ENCODE measurements at regions not wholly inside any gene's neighbourhood (a gene's known extent, or its start where the extent isn't known, plus 50 kb on each side); places are given as distances from the start of the nearest gene placed in this dataset.
"Not testable (repeated sequence)": the region's sequence is repeated elsewhere in the genome, so short reads cannot be mapped to it uniquely, and the experiment has no call there.

DNA sequence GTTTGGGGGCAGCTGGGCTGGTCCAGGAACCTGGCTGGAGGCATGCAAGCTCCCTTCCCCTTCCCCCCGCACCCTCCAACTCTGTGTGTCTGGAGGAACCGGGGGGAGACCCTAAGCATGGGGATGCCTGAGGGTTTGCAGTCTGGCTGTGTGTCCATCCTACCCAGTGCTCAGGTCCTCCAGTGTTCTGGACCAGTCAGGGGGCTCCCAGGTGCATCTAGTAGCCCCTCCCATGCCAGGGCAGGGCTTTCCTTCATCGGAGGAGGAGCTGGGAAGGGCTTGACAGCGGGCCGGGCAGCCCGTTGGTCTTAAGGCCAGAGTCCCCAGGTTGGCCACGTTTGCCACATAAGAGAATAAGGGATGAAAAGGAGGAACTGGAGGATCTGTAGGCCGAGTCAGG lies 62.6 kb upstream of the IGFBPL1 start:
- H3K4me3 ChIP-seq (ENCODE audit: control insufficient read depth, low read depth, low read length) = no peak overlapping the region
- TF ChIP-seq, protein P1, sequence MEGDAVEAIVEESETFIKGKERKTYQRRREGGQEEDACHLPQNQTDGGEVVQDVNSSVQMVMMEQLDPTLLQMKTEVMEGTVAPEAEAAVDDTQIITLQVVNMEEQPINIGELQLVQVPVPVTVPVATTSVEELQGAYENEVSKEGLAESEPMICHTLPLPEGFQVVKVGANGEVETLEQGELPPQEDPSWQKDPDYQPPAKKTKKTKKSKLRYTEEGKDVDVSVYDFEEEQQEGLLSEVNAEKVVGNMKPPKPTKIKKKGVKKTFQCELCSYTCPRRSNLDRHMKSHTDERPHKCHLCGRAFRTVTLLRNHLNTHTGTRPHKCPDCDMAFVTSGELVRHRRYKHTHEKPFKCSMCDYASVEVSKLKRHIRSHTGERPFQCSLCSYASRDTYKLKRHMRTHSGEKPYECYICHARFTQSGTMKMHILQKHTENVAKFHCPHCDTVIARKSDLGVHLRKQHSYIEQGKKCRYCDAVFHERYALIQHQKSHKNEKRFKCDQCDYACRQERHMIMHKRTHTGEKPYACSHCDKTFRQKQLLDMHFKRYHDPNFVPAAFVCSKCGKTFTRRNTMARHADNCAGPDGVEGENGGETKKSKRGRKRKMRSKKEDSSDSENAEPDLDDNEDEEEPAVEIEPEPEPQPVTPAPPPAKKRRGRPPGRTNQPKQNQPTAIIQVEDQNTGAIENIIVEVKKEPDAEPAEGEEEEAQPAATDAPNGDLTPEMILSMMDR (IDR thresholded peaks at IDR 0.05; ENCODE audit: control insufficient read depth, insufficient read depth, low read depth, low read length, missing control alignments) = no peak
- DNase-seq (ENCODE audit: low read depth) = no peak

DNA sequence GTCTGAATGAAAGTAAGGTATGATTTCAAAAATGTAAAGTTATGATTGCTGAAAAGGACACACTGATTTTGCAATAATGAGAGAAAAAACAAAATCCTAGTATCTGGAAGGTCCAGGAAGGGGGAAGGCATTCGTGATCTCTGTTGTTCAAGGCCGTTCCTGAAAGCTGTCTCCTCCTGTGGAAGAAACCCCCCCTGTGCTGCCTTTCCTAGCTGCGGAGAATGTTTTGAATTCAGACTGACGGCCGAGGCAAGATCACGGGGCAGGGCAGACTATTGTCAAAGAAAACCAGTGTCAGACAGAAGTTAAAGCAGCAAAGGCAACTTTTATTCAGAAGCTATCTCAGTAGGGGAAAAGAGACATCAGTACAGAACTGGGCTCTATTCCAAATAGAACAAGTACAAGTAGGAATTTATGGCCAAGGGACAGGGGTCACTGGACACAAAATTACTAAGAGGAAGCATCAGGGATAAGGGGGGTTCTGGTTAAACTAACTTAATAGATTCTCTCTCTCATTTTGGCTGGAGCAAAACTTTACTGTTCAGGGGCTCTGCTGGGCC lies 61.9 kb upstream of the IGFBPL1 start:
- no peak overlapping the region for H3K4me3 ChIP-seq (ENCODE audit: control insufficient read depth, low read depth, low read length)
- TF ChIP-seq, protein P1 (IDR thresholded peaks at IDR 0.05; ENCODE audit: control insufficient read depth, insufficient read depth, low read depth, low read length, missing control alignments) = no peak
- no peak for DNase-seq (ENCODE audit: low read depth)

DNA sequence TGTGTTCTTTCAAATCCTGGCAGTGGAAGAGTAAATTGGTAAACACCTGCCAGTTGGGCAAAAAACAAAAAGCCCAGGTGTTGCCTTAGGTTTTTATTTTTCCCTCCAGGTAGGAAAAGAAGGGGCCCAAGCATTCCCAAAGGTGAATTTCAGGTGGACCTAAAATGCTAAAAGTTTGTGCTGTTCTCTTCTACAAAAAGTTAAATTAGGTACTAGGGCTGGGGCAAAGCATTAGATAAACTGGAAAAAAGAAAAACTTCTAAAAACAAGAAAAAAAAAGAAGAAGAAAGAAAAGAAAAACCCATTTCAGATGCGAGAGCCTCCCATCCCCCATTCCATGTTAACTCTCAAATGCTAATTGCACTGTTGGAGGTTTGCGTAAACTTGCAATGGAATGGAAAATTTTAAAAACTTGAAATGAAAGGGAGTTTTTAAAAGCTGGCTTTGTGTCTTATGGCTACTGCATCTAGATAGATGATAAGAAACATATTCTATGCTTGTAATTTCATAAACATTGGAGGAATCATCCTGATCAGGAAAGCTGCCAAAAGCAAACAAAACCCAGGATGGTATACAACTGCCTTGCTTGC lies 59.9 kb upstream of the IGFBPL1 start:
- DNase-seq (ENCODE audit: low read depth); H3K4me3 ChIP-seq (ENCODE audit: control insufficient read depth, low read depth, low read length): not testable (repeated sequence)

DNA sequence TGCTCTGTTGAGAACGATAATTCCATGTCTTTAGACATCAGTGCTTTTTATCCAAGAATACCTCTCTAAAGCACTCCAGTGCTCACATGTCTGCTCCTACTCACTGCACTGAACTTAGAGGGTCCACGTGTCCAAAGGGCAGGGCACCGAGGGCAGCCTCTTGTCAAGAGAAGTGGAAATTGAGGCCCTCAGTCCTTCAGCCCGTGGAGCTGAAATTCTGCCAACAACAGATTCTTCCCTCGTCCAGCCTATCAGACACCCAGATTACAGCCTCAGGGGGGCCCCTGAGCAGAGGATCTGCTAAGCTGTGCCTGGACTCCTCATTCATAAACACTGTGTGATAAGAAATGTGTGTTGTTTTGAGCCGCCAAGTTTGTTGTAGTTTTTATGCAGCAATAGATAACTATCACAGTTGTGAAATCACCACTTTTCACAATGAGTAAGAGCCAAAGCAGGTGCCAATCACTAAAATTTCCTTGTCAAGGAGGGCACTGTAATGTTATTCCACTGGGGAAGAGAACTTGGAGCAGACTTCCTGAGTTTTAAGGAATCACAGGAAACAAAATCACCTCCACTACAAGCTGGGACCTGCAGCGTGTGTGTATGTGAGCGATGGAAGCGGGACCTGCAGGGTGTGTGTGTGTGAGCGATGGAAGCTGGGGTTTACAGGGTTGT lies 58.8 kb upstream of the IGFBPL1 start:
- no peak overlapping the region for H3K4me3 ChIP-seq (ENCODE audit: control insufficient read depth, low read depth, low read length)
- TF ChIP-seq, protein P1 (IDR thresholded peaks at IDR 0.05; ENCODE audit: control insufficient read depth, insufficient read depth, low read depth, low read length, missing control alignments) = no peak
- no peak for DNase-seq (ENCODE audit: low read depth)

DNA sequence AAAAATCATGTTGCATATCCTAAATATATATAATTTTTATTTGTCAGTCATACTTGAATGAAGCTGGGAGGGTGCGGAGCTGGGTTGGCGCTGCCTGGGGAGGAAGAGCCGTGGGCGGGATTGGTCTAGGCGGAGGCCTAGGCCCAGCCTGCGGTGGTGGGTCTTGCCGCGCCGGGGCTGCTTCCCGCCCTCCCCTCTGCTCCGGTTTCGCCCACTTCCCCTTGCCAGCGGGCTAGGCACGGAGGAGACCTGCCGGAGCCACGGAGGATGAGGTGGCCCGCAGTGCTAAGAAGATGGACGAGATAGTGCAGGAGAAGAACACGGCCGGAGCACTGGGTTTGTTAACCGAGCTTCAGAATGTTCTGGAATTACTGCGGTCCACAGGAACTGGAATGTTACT lies 54.0 kb upstream of the IGFBPL1 start:
- no peak for DNase-seq (ENCODE audit: low read depth)
- H3K4me3 ChIP-seq (ENCODE audit: control insufficient read depth, low read depth, low read length) = no peak overlapping the region
- TF ChIP-seq, protein P1 (IDR thresholded peaks at IDR 0.05; ENCODE audit: control insufficient read depth, insufficient read depth, low read depth, low read length, missing control alignments) = no peak

DNA sequence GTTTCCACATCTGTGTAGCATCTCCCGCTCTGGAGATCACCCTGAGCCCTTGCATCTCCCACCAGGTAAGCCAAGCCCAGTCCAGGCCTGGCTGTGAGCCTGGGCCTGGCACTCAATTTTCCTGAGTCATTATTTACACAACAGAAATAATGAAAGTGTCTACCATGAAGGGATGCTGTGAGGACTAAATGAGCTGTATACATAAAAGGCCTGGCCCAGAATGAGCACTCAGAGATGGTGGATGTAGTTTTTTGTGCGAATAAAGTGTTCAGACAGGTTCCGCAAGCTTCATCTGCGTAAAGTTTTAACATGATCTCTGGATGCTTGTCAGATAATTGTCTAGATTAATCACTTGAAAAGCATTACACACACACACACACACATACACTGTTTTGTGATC lies 50.2 kb upstream of the IGFBPL1 start:
- not testable (repeated sequence) for H3K4me3 ChIP-seq (ENCODE audit: control insufficient read depth, low read depth, low read length)

More for the DNA sequence above, 50.2 kb upstream of the IGFBPL1 start:
- not testable (repeated sequence) for DNase-seq (ENCODE audit: low read depth)
